NCI-H345 (cell line): ENCODE measurements at regions not wholly inside any gene's neighbourhood (a gene's known extent, or its start where the extent isn't known, plus 50 kb on each side); places are given as distances from the start of the nearest gene placed in this dataset.
"Not testable (repeated sequence)": the region's sequence is repeated elsewhere in the genome, so short reads cannot be mapped to it uniquely, and the experiment has no call there.

Source experiments
- DNase-seq: peaks from one replicate; lab custom pipeline; 2025; lab: John Stamatoyannopoulos, UW

GRCh38 chr10:34957531-34957930 lies 132.6 kb downstream of the CUL2 start:
- no peak for DNase-seq

GRCh38 chr10:34956756-34957155 lies 133.4 kb downstream of the CUL2 start:
- DNase-seq = no peak

- no peak for DNase-seq
Observed at GRCh38 chr10:34955391-34955790, 134.8 kb downstream of the CUL2 start.

GRCh38 chr10:34954142-34954541 lies 136.0 kb downstream of the CUL2 start:
- peak; percentile 42 for DNase-seq

GRCh38 chr10:34951263-34951887 lies 136.3 kb upstream of the PARD3 start:
- DNase-seq = not testable (repeated sequence)

GRCh38 chr10:34945951-34946522 lies 130.9 kb upstream of the PARD3 start:
- DNase-seq = not testable (repeated sequence)

- no peak for DNase-seq
Observed at GRCh38 chr10:34941471-34942357, 126.6 kb upstream of the PARD3 start.

GRCh38 chr10:34940436-34940835 lies 125.3 kb upstream of the PARD3 start:
- no peak for DNase-seq

- no peak for DNase-seq
Observed at GRCh38 chr10:34938399-34938670, 123.2 kb upstream of the PARD3 start.

- DNase-seq = not testable (repeated sequence)
Observed at GRCh38 chr10:34937643-34938398, 122.7 kb upstream of the PARD3 start.

- DNase-seq = no peak
Observed at GRCh38 chr10:34936061-34936460, 121.0 kb upstream of the PARD3 start.

- no peak for DNase-seq
Observed at GRCh38 chr10:34933676-34934075, 118.6 kb upstream of the PARD3 start.

GRCh38 chr10:34932235-34932634 lies 117.1 kb upstream of the PARD3 start:
- DNase-seq = no peak

- DNase-seq = no peak
Observed at GRCh38 chr10:34931216-34931615, 116.1 kb upstream of the PARD3 start.

GRCh38 chr10:34922138-34922537 lies 107.0 kb upstream of the PARD3 start:
- DNase-seq = no peak

- no peak for DNase-seq
Observed at GRCh38 chr10:34920578-34920977, 105.5 kb upstream of the PARD3 start.

GRCh38 chr10:34918776-34919315 lies 103.8 kb upstream of the PARD3 start:
- DNase-seq = no peak

- no peak for DNase-seq
Observed at GRCh38 chr10:34918060-34918775, 103.1 kb upstream of the PARD3 start.

- DNase-seq = no peak
Observed at GRCh38 chr10:34916314-34916713, 101.2 kb upstream of the PARD3 start.

- DNase-seq = no peak
Observed at GRCh38 chr10:34912771-34913170, 97.7 kb upstream of the PARD3 start.

GRCh38 chr10:34911661-34912205 lies 96.6 kb upstream of the PARD3 start:
- no peak for DNase-seq
